Endodermal cell (in vitro differentiated cells): ENCODE measurements at regions not wholly inside any gene's neighbourhood (a gene's known extent, or its start where the extent isn't known, plus 50 kb on each side); places are given as distances from the start of the nearest gene placed in this dataset.
"Not testable (repeated sequence)": the region's sequence is repeated elsewhere in the genome, so short reads cannot be mapped to it uniquely, and the experiment has no call there.

Experiments
- DNase-seq: peaks from one replicate; pipeline ENCODE4 v3.0.0-alpha.2; 2017
- H3K27ac ChIP-seq: 2 replicates; pipeline ENCODE4 v1.5.1; 2013; ENCODE audit warnings: mild to moderate bottlenecking, low read depth, low read length, moderate library complexity
- H3K27me3 ChIP-seq: 2 replicates; pipeline ENCODE4 v1.6.1; 2013; ENCODE audit warnings: mild to moderate bottlenecking, low read length, moderate library complexity; ENCODE audit not compliant: insufficient read depth, control insufficient read depth, poor library complexity, severe bottlenecking
- H3K36me3 ChIP-seq: 2 replicates; pipeline ENCODE4 v1.7.0; 2013; ENCODE audit warnings: mild to moderate bottlenecking, low read length, moderate library complexity; ENCODE audit not compliant: control insufficient read depth, insufficient read depth
- H3K4me1 ChIP-seq: one replicate; pipeline ENCODE4 v1.7.0; 2013; ENCODE audit warnings: low read length; ENCODE audit not compliant: control insufficient read depth, insufficient read depth
- H3K4me3 ChIP-seq: 2 replicates; pipeline ENCODE4 v1.5.1; 2013; ENCODE audit warnings: mild to moderate bottlenecking, low read length, moderate library complexity
- H3K9ac ChIP-seq: 2 replicates; pipeline ENCODE4 v1.6.1; 2013; ENCODE audit warnings: mild to moderate bottlenecking, low read length, moderate library complexity; ENCODE audit not compliant: poor library complexity, severe bottlenecking; ENCODE audit errors: extremely low read depth
- H3K9me3 ChIP-seq: 2 replicates; pipeline ENCODE4 v1.6.1; 2013; ENCODE audit warnings: mild to moderate bottlenecking, low read length, moderate library complexity; ENCODE audit not compliant: control insufficient read depth
- H3K27ac Mint-ChIP-seq: 2 replicates; pipeline ENCODE4 v1.8.0; 2020; ENCODE audit warnings: mixed read lengths
- H3K27me3 Mint-ChIP-seq: 2 replicates; pipeline ENCODE4 v1.8.0; 2021; ENCODE audit warnings: mild to moderate bottlenecking, mixed read lengths; ENCODE audit not compliant: insufficient read depth
- H3K36me3 Mint-ChIP-seq: 2 replicates; pipeline ENCODE4 v1.8.0; 2020; ENCODE audit warnings: low read depth, mixed read lengths
- H3K4me1 Mint-ChIP-seq: 2 replicates; pipeline ENCODE4 v1.8.0; 2020; ENCODE audit warnings: mixed read lengths
- H3K4me3 Mint-ChIP-seq: 2 replicates; pipeline ENCODE4 v1.8.0; 2020; ENCODE audit warnings: mild to moderate bottlenecking, moderate library complexity, mixed read lengths
- H3K9me3 Mint-ChIP-seq: 2 replicates; pipeline ENCODE4 v1.8.0; 2020; ENCODE audit warnings: mild to moderate bottlenecking, mixed read lengths
- WGBS, 2 experiments: methylation state at CpG; one replicate each; pipeline versions ENCODE4 v1.1.5 to v1.1.7; 2013; ENCODE audit warnings: missing lambda C conversion rate in 2 of 2, mixed read lengths in 1 of 2; ENCODE audit not compliant: insufficient coverage in 1 of 2, insufficient read length in 1 of 2; 5-methylcytosine and 5-hydroxymethylcytosine counted together
- TF ChIP-seq, protein P1 (sequence below): fragments of 200-600 bp; sonication (generic); conservative IDR thresholded peaks from 2 replicates; pipeline ENCODE4 v1.5.0; 2021; ENCODE audit warnings: antibody characterized with exemption, mild to moderate bottlenecking

DNA sequence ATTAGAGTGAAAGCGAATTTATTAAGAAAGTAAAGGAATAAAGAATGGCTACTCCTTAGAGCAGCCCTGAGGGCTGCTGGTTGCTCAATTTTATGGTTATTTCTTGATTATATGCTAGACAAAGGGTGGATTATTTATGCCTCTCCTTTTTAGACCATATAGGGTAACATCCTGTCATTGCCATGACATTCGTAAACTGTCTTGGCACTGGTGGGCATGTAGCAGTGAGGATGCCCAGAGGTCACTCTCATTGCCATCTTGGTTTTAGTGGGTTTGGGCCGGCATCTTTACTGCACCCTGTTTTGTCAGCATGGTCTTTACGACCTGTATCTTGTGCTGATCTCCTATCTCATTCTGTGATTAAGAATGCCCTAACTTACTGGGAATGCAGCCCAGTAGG lies 58.2 kb downstream of the TANC2 start:
- TF ChIP-seq, protein P1, sequence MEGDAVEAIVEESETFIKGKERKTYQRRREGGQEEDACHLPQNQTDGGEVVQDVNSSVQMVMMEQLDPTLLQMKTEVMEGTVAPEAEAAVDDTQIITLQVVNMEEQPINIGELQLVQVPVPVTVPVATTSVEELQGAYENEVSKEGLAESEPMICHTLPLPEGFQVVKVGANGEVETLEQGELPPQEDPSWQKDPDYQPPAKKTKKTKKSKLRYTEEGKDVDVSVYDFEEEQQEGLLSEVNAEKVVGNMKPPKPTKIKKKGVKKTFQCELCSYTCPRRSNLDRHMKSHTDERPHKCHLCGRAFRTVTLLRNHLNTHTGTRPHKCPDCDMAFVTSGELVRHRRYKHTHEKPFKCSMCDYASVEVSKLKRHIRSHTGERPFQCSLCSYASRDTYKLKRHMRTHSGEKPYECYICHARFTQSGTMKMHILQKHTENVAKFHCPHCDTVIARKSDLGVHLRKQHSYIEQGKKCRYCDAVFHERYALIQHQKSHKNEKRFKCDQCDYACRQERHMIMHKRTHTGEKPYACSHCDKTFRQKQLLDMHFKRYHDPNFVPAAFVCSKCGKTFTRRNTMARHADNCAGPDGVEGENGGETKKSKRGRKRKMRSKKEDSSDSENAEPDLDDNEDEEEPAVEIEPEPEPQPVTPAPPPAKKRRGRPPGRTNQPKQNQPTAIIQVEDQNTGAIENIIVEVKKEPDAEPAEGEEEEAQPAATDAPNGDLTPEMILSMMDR, result no peak
- Mint-ChIP-seq H3K27ac (no peak overlapping the region), H3K36me3 (no peaks in the 10 kb centered on the region), H3K4me3 (no peak overlapping the region), H3K4me1 (no peaks in the 10 kb centered on the region), H3K9me3 (peaks cover 29% of the 10 kb centered on the region), H3K27me3 (no peaks in the 10 kb centered on the region)
- Histone ChIP-seq H3K4me3 (no peak overlapping the region), H3K36me3 (no peaks in the 10 kb centered on the region), H3K27me3 (no peaks in the 10 kb centered on the region), H3K9ac (no peak overlapping the region), H3K4me1 (no peaks in the 10 kb centered on the region), H3K9me3 (peaks cover 15% of the 10 kb centered on the region), H3K27ac (no peak overlapping the region)
- WGBS, 2 experiments, result 88 to 95% methylated on average over 3 to 4 of the region's 4 CpGs
- no peak for DNase-seq

DNA sequence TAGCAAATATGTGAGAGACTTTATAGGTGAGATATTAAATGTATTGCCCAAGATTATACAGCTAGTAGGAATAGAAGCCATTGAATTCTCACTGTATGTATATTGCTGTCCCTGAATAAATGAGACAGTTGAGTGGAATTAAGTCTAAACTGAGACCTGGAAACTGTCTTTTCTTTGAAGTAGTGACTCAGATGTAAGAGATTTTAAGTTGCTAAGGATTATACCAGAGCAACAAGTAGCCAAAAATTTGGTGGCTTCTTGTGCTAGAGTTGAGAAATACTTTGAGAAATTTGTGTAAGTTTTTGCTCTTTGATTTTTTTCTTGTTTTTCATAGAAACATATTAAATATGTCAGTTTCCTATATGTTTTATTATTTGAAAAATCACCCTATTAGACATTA lies 58.7 kb downstream of the TANC2 start:
- Mint-ChIP-seq H3K27me3 (no peaks in the 10 kb centered on the region), H3K4me3 (no peak overlapping the region), H3K4me1 (no peaks in the 10 kb centered on the region), H3K9me3 (peaks cover 29% of the 10 kb centered on the region), H3K36me3 (no peaks in the 10 kb centered on the region), H3K27ac (no peak overlapping the region)
- TF ChIP-seq, protein P1, result no peak
- Histone ChIP-seq H3K9ac (no peak overlapping the region), H3K4me3 (no peak overlapping the region), H3K9me3 (peaks cover 15% of the 10 kb centered on the region), H3K27ac (no peak overlapping the region), H3K27me3 (no peaks in the 10 kb centered on the region), H3K4me1 (no peaks in the 10 kb centered on the region), H3K36me3 (no peaks in the 10 kb centered on the region)
- DNase-seq, result no peak

GRCh38 chr17:63025637-63026036 lies 59.6 kb downstream of the TANC2 start:
- H3K27ac Mint-ChIP-seq, H3K27me3 Mint-ChIP-seq, H3K27ac ChIP-seq, H3K36me3 ChIP-seq, H3K4me3 ChIP-seq, H3K36me3 Mint-ChIP-seq, H3K9ac ChIP-seq, H3K4me1 Mint-ChIP-seq, DNase-seq, H3K4me1 ChIP-seq, H3K27me3 ChIP-seq, H3K4me3 Mint-ChIP-seq: not testable (repeated sequence)
- H3K9me3 ChIP-seq, result peaks cover 15% of the 10 kb centered on the region
- H3K9me3 Mint-ChIP-seq, result peaks cover 27% of the 10 kb centered on the region
- 83 to 92% methylated on average over 2 to 4 of the region's 4 CpGs for WGBS, 2 experiments

- H3K27me3 Mint-ChIP-seq, result no peaks in the 10 kb centered on the region
- peaks cover 9% of the 10 kb centered on the region for H3K4me1 Mint-ChIP-seq
- Histone ChIP-seq H3K4me3 (no peak overlapping the region), H3K27ac (no peak overlapping the region), H3K9me3 (peaks cover 5% of the 10 kb centered on the region), H3K9ac (no peak overlapping the region), H3K27me3 (no peaks in the 10 kb centered on the region), H3K4me1 (no peaks in the 10 kb centered on the region), H3K36me3 (no peaks in the 10 kb centered on the region)
- peaks cover 1% of the 10 kb centered on the region for H3K36me3 Mint-ChIP-seq
- no peak overlapping the region for H3K27ac Mint-ChIP-seq
- TF ChIP-seq, protein P1, result no peak
- no peak overlapping the region for H3K4me3 Mint-ChIP-seq
- no peak for DNase-seq
- peaks cover 2% of the 10 kb centered on the region for H3K9me3 Mint-ChIP-seq
Observed at GRCh38 chr17:63029541-63029940, 63.5 kb downstream of the TANC2 start.
